Stimulated activated CD4-positive, alpha-beta T cell treated with anti-CD3 and anti-CD28 coated beads, Interleukin-15, amount 100 ng/mL, for 48 hours (primary cell): ENCODE measurements at regions not wholly inside any gene's neighbourhood (a gene's known extent, or its start where the extent isn't known, plus 50 kb on each side); places are given as distances from the start of the nearest gene placed in this dataset.

Source experiments
- DNase-seq, 2 donors: peaks; one replicate each; pipeline ENCODE4 v3.0.0-alpha.2; 2020; ENCODE audit warnings: low read depth in 2 of 2

DNA sequence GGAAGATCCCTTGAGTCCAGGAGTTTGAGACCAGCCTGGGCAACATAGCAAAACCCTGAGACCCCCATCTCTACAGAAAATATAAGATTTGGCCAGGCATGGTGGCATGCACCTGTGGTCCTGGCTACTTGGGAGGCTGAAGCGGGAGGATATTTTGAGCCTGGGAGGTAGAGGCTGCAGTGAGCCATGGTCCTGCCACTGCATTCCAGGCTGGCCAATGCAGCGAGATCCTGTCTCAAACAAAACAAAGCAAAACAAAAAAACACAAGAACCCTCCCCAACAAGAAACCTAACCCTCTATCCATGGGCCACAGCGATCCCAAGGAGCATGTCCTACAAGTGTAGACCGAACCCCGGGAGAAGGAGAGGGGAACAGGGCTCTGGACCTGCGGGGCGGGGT is 133.3 kb downstream of the MGAT5B start:
- no peak for DNase-seq

DNA sequence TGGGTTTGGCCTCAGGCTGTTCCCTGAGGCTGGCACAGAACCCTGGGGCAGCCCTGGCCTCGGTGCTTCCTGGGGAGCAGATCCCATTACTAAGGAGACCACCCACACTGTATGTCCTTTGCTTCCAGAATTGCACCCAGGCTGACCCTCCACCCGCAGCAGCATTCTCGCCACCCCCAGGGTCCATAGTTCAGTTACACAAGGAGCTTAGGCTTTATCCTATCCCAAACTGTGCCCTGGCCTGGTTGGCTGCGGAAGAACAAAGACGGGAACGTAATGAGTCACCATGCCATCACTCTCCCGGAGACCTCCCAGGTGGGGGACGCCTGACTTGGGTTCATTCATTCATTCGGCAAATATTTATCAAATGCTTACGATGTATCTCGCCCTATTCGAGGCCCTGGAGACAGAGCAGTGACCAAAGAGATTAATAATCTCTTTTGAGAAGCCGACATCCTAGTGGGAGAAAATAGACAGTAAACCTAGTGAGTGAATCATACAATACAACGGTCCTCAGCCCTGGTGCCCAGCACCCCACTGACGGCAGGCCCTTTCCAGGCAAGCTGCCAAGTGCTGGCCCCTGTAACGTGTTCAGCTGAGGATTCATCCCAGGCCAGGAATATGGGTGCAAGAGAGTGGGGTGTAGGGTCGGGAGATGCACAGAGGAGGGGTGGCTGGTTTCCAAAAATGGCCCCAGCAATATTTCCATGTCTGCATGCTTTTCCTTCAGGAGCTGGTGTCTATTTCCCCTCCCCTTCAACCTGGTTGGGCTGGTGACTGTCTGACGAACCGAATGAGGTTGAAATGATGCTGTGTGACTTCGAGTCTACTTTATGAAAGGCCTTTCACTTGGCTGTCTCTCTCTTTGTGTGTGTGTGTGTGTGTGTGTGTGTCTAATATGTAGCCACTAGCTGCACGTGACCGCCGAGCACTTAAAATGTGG is 134.2 kb downstream of the MGAT5B start:
- DNase-seq, result no peak

DNA sequence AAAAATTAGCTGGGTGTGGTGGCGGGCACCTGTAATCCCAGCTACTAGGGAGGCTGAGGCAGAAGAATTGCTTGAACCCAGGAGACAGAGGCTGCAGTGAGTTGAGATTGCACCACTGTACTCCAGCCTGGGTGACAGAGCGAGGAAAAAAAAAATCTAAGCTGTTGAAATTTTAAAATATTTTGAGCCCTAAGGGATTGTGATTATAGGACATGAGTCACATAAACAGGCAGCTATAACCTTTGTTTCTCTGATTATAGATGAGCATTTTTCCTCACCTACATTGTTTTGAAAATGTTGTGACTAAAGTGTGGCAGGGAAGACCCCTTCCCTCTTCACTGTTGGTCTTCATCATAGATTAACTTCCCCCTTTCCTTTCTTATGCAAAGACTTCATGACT is 135.5 kb downstream of the MGAT5B start:
- DNase-seq, result no peak

DNA sequence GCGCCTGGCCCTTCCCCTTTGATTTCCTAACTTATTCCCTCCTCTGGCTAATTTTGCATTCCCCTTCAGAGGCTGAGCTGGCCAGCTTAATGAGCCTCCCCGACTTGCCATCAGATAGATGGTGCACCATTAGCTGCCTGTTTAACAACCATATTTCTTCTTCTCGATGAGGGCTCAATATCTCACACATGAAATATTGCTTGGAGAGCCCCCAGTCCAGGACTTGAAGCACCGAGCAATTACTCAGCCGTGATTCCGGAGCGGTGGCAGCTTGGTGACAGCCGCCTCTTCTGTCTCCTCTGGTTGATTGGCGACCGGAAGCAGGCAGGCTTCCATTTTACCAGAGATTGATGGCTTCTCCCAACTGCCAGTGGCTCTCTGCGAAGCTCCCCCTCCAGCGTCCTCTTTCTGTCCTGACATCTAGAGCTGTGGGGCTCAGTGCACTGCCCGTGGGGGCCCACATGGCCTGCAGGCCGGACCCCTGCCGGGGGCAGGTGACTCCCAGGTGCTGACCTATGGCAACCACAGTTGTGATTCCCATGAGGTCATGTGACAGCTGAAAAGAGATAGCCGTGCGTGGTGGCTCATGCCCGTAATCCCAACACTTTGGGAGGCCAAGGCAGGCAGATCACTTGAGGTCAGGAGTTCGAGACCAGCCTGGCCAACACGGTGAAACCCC is 133.7 kb upstream of the SEC14L1 start:
- no peak for DNase-seq

DNA sequence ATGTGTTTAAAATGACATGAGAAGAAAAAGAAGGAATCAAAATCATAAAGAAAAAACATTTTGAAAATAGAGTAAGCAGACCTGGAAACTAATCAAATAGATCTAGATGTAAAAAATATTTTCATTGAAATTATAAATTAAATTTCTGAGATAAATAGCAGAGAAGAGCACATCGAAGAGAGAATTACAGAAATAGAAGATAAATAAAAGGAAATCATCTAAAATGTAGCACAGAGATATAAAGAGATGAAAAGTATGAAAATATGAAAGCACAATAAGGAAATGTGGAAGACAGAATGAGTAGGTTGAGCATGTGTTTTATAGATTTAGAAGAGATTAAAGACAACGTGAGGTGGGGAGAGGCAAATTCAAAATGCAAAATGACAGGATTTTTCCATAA is 130.9 kb upstream of the SEC14L1 start:
- DNase-seq, result no peak

DNA sequence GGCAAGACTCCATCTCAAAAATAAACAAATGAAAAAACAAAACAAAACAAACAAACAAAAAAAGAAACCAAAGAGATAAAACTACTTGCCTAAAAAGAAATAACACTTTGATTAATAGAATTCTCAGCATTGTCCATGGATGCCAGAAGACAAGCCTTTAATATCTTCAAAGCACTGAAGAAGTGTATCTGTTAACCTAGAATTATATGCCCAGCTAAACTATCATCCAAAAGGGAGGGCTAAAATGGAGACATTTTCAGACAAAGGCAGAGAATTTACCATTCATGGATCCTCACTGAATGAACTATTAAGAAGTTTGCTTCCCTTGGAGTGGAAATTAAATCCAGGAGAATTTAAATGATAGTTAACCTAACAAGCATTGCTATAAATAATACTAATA is 130.1 kb upstream of the SEC14L1 start:
- no peak for DNase-seq

DNA sequence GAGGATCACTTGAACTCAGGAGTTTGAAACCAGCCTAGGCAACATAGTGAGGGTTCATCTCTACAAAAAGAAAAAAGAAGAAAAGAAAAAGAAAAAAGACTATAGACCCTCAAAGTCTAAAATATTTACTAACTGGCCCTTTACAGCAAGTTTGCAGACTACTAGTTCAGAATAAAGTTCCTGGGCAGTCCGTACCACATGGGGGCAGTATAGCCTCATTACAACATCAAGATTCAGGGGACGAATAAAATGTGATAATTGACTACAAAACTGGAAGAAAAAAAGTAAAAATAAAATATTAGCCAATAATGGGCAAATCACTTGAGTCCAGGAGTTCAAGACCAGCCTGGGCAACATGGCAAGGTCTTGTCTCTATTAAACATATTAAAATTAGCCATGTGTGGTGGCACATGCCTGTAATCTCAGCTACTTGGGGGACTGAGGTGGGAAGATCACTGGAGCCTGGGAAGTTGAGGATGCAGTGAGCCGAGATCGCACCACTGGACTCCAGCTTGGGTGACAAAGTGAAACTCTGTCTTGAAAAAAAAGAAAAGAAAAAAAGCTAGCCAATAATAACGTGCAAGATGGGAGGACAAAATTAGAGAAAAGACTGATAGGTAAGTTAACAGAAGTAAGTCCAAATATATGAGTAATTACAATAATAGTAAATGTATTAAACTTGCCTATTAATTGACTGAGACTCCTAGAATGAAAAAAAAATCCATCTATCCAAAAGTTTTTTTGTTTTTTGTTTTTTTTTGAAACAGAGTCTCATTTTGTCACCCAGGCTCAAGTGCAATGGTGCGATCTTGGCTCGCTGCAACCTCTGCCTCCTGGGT is 129.4 kb upstream of the SEC14L1 start:
- peak; percentile 18 to 34 for DNase-seq

DNA sequence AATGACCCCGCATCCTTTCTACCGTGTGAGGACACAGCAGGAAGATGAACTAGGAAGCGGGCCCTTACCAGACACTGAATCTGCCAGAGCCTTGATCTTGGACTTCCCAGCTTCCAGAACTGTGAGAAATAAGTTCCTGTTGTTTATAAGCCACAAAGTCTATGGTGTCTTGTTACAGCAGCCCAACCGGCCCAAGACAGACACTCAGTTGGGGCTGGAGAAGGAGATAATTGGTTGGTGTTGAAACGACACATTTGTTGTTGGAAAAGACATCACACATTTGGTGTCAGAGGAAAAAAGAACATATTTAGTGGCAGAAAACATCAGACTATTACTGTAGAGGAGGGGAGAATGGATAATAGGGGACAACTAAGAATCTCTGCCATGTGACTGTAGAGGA is 122.3 kb upstream of the SEC14L1 start:
- DNase-seq, result no peak

DNA sequence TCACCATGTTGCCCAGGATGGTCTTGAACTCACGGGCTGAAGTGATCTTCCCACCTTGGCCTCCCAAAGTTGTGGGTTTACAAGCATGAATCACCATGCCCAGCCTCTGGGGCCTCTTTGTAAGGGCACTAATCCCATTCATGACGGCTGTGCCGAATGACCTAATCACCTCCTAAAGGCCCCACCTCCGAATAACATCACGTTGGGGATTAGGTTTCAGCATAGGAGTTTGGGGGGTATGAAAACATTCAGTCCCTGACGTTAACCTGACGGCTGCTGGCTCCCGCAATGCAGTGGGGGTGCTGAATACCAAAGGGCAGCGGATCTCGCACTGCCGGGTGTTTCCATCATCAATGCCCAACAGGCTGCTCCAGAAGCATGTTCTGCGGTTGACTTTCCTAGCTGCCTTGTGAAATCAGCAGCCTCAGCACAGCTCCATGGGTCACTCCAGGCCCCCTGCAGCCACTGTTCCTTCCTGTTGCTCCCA is 120.8 kb upstream of the SEC14L1 start:
- no peak for DNase-seq

DNA sequence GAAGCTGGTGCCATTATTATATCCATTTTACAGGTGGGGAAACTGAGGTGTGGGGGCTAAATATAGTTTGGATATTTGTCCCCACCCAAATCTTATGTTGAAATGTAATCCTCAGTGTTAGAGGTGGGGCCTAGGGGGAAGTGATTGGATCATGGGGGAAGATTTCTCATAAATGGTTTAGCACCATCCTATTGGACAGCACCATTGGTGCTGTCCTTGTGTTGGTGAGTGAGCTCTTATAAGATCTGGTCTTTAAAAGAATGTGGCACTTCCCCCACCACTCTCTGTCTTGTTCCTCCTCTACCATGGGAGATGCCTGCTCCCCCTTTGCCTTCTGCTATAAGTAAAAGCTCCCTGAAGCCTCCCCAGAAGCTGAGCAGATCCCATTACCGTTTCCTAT is 119.8 kb upstream of the SEC14L1 start:
- DNase-seq, result no peak

DNA sequence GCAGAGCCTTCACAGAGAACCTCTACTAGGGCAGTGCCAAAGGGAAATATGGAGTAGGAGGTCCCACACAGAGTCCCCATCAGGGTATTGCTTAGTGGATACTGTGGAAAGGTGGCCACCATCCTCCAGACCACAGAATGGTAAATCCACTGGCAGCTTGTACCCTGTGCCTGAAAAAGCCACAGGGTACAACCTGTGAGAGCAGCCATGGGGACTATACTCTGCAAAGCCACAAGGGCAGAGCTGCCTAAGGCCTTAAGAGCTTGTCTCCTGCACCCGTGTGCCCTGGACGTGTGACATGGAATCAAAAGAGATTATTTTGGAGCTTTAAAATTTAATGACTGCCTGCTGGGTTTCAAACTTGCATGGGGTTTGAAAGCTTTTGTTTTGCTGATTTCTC is 118.0 kb upstream of the SEC14L1 start:
- no peak for DNase-seq

DNA sequence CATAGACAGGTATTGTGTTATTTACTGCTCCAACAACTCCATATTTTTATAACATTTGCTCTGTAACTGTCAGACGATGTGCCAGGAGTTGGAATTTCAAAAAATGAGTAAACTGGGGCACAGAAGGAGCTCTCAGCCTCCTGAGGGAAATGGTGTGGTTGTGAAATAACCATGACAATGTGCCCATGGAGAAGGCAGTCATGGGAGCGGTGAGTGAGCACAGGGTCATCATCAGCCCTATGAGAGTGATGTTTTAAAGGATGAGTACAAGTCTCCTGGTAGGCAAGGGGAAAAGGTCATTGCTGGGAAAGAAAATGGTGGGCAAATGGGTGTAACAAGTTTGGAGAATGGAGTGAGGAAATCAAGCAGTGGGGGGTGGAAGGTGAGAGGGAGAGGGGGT is 115.0 kb upstream of the SEC14L1 start:
- no peak for DNase-seq

DNA sequence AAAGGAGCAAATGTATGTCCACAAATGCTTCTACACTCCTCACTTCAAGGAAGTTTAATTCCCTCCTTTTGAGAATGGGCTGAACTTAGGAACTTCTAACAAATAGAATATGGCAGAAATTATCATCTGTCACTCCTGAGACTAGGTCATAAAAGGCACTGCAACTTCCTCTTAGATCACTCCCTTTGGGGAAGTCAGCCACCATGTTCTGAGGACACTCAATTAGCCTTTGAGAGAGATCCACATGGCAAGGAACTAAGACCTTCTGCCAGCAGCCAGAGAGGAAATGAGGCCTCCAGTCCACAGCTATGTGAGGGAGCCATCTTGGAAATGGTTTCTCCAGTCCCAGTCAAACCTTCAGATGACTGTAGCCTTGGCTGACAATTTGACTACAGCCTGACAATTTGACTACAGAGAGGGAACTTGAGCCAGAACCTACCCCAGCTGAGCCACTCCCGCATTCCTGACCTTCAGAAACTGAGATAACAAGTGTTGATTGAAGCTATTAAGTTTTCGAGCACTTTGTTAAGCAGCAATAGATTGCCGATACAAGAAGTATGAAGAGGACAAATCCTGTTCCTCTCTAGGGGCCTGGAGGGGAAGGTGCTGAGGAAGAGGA is 113.4 kb upstream of the SEC14L1 start:
- no peak for DNase-seq

DNA sequence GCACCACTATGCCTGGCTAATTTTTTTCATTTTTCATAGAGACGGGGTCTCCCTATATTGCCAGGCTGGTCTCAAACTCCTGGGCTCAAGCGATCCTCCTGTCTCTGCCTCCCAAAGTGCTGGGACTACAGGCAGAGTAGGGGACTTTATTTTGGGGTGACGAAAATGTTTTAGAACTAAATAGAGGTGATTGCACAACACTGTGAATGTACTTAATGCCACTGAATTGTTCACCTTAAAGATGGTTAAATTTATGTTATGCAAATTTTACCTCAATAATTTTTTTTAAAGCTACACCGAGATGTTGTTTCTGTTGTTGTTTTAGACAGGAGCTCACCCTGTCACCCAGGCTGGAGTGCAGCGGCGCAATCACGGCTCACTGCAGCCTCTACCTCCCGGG is 111.9 kb upstream of the SEC14L1 start:
- no peak for DNase-seq

DNA sequence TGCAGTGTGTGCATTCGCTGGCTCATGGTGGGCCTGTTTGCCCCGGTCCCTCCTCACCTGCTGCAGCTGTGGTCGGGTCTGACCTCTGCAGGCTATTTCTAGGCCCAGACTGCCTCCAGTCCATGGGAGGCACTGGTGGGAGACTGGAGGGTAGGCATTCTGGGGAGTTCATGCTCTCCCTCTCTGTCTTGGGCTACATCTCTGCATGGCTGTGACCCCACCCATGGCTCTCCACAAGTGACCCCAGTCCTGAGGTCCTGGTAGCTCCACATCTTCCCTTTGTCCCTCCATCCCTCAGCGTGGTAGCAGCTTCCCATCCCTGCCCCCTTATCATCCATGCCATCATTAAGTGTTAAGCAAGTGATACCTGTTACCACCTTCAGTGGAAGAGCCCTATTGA is 107.8 kb upstream of the SEC14L1 start:
- DNase-seq, result no peak

DNA sequence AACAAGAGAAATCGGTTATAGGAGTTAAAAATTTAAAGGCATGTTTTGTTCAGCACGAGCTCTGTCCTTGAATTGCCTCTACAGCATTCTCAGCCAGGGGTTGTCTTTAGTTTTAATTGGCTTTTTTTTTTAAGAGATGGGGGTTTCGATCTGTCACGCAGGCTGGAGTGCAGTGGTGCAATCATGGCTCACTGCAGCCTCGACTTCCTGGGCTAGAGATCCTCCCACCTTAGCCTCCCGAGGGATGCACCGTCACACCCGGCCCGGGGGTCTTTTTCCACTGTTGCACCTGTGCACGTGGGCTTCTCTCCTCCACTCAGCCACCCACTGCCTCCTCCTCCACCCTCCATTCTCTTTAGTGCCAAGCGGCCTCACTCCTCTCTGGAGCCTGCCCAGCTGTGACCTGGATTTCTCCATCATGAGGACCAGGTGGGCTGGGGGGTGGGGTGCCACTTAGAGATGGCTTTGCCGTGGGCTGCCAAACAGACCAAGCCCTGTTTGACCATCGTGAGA is 106.8 kb upstream of the SEC14L1 start:
- DNase-seq, result no peak

DNA sequence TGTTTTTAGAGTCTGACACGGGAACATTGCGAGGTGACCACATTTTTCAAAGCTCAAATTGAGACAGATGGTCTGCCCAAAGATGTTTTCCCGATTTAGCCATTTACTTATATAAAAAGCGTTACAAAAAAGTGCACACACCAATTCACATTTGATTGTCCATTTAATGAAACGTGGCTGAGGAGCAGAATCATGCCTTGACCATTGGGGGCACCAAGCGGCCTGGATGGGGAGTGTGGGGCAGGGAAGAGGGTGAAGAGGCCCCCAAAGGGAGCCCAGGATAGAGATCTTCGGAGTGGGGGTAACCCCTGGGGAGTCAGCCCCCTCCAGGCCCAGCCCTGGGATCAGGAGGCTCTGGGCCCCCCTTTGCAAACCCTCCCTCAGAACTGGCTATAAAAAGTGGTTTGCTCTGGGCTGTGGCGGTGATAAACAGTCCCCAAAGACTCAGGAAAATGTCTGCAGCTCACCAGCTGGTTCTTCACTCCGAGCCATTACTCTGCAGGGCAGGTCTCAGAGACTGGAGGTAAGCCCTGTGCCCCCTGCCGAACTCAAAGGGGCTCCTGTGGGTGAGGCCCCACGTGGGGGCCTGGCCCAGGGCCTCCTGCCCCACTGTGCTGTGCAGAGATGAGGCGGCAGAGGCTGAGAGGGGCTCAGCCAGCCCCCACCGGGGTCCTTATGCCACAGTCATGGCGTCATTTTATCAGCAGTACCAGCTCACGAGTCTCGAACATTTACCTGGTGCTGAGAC is 105.9 kb upstream of the SEC14L1 start:
- no peak for DNase-seq

DNA sequence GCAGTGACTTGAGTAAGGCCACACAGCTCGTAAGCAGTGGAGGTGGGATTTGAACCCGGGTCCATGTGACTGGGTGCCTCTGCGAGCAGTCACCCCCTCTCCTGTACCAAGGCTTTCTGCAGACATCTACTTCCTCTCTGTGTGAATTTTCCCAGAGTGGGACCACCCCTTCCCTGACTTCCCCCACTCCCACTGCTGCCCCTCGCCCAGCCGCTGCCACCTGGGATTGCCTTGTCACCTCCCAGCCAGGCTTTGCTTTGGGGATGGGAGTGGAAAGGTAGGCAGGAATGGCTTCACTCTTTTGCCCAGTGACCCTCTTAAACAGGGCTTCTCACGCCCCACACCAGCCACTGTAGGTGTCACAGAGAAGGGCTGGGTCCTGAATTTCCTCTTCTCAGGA is 105.2 kb upstream of the SEC14L1 start:
- DNase-seq, result no peak

DNA sequence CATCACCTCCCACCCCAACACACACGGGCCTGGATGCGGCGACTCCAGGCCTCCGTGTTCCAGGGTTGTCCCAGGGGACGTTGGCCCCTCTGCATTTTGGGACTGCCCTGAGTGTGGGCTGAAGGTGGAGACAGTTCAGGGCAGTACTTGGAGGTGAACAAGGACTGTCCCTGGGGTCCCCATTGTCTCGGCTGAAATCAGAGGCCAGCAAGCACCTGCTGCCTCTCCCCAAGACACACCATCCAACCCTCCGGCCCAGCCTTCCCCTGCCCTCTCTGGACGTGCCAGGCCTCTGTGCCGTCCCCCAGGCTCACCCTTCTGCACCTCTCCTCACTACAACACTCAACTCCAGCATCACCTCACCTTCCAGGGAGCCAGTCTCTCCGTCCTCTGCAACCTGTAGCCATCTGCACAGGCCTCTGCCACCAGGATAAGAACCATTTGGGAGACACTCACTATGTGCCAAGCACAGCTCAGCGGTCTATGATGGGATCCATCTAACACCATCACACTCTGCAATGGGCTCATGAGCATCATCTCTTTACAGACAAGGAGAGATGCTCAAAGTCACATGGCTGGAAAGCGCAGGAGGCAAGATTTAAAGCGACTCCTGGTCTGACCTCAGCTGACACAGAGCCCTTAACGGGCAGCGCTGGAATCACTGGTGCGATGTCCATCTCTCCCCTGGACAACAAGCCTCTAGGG is 104.5 kb upstream of the SEC14L1 start:
- no peak for DNase-seq

DNA sequence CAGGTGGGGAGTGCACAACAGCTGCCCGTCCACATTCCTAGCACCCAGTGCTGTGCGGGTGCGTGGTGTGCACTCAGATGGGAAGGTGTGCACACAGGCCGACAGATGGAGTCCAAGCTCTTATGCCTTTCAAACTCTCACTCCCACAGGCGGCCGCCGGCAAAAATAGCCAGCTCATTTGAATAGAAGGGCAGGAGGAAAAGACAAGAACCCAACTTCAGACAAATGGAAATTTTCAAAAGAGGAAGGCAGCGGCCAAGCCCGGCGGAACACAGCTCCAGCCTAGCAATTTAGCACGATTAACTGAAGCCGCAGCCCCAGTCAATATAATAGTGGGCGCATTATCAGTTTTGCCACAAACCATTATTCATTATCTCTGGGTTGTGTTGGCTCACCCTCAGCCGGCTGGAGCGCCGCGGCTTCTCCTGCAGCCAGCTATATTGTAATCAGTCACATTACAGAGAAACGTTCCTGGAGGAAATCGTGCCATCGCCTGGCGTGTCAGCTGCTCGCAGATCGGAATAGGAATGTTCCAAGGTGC is 103.9 kb upstream of the SEC14L1 start:
- no peak for DNase-seq
